Smooth muscle cell (in vitro differentiated cells): ENCODE measurements at regions not wholly inside any gene's neighbourhood (a gene's known extent, or its start where the extent isn't known, plus 50 kb on each side); places are given as distances from the start of the nearest gene placed in this dataset.
A peak's percentile ranks its signal among the peaks of the same experiment; 100 is the strongest.
"Not testable (repeated sequence)": the region's sequence is repeated elsewhere in the genome, so short reads cannot be mapped to it uniquely, and the experiment has no call there.

Experiments
- DNase-seq: peaks from one replicate; lab custom pipeline; 2025; ENCODE audit not compliant: unreplicated experiment; lab: John Stamatoyannopoulos, UW
- H2AFZ ChIP-seq: fragments of 200-600 bp; sonication (generic); 2 replicates; pipeline ENCODE4 v1.6.0; 2016; ENCODE audit warnings: antibody characterized with exemption, low read depth, mild to moderate bottlenecking
- H3F3A ChIP-seq: fragments of 200-600 bp; sonication (generic); 2 replicates; pipeline ENCODE4 v1.6.0; 2017; ENCODE audit warnings: antibody characterized with exemption, low read depth
- H3K27ac ChIP-seq: fragments of 200-600 bp; sonication (generic); 2 replicates; pipeline ENCODE4 v1.5.1; 2016; ENCODE audit warnings: low read depth, mild to moderate bottlenecking
- H3K27me3 ChIP-seq: fragments of 200-600 bp; sonication (generic); 2 replicates; pipeline ENCODE4 v1.6.1; 2016; ENCODE audit warnings: low read depth, mild to moderate bottlenecking
- H3K36me3 ChIP-seq: fragments of 200-600 bp; sonication (generic); 2 replicates; pipeline ENCODE4 v1.5.1; 2016; ENCODE audit warnings: low read depth
- H3K4me1 ChIP-seq: fragments of 200-600 bp; sonication (generic); 2 replicates; pipeline ENCODE4 v1.5.1; 2016; ENCODE audit warnings: low read depth
- H3K4me2 ChIP-seq: fragments of 200-600 bp; sonication (generic); 2 replicates; pipeline ENCODE4 v1.6.0; 2016; ENCODE audit warnings: mild to moderate bottlenecking
- H3K4me3 ChIP-seq: fragments of 200-600 bp; sonication (generic); 2 replicates; pipeline ENCODE4 v1.5.1; 2016; ENCODE audit warnings: mild to moderate bottlenecking
- H3K79me2 ChIP-seq: fragments of 200-600 bp; sonication (generic); 2 replicates; pipeline ENCODE4 v1.6.0; 2016; ENCODE audit warnings: low read depth, mild to moderate bottlenecking
- H3K9ac ChIP-seq: fragments of 200-600 bp; sonication (generic); 2 replicates; pipeline ENCODE4 v1.6.0; 2016; ENCODE audit warnings: low read depth
- H3K9me3 ChIP-seq: fragments of 200-600 bp; sonication (generic); replicated peaks from 2 replicates; pipeline ENCODE4 v1.5.1; 2016; ENCODE audit warnings: low read depth
- H4K20me1 ChIP-seq: fragments of 200-600 bp; sonication (generic); 2 replicates; pipeline ENCODE4 v1.6.0; 2016; ENCODE audit warnings: low read depth
- WGBS: methylation state at CpG from one replicate; pipeline ENCODE4 v1.1.7; 2016; ENCODE audit warnings: low lambda C conversion rate; 5-methylcytosine and 5-hydroxymethylcytosine counted together
- TF ChIP-seq, protein P1 (sequence below): fragments of 200-600 bp; sonication (generic); IDR thresholded peaks from 2 replicates; pipeline ENCODE4 v1.5.1; 2017; ENCODE audit warnings: borderline replicate concordance, mild to moderate bottlenecking, antibody characterized with exemption; ENCODE audit not compliant: insufficient read depth, poor library complexity, severe bottlenecking

DNA sequence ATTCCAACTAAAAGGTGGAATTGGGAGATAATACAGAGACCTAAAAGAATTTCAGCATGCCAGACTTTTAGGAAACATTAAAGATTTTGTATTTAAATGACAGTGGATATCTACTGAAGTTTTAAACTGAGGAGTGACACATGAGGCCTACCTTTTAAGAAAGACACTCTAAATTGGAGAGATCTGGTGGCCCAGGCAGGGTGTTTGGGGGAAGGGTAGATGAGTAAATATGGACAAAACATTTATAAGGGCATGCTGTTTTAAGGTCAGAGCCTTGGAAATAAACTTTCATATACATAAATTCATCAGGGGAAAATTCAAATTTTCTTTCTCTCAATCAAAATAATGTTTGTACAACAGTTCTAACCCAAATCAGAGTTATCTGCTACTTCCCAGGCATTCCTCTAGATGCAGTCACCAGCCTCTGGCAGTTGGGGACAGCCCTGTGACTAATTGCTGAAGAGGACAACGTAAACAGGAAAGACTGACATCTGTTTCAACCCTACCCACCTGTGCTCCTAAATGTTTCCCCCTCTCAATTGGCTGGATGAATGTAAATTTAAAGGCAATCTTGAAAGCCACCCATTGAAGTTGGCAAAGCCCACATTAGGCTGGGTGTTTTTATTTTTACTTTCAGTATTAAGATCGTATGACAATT lies 1646.9 kb upstream of the ADGRL3 start:
- H3K9ac ChIP-seq, result no peak overlapping the region
- no peak for DNase-seq

DNA sequence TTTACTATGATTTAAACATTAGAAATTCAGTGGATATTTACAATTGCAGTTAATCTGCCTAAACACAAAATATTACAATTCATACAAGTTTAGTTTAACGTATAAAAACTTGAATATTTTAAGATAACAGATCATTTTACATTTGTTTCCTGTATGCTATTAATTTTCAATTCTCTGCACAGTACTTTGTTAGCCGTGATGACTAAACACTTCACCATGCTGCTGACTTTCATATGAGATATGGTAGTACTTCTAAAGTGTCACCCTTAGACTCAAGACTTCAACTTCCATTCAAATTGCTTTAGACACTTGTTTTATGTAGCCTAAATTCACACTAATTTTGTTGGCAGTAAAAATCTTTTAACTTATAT lies 1646.4 kb upstream of the ADGRL3 start:
- Histone ChIP-seq H3K4me1 (peaks cover 3% of the 10 kb centered on the region), H3K9me3 (no peaks in the 10 kb centered on the region), H3K4me3 (peak overlapping the region; percentile 26), H2AFZ (no peak overlapping the region), H3K36me3 (no peaks in the 10 kb centered on the region), H3K27me3 (no peaks in the 10 kb centered on the region), H3K79me2 (no peaks in the 10 kb centered on the region), H4K20me1 (no peaks in the 10 kb centered on the region), H3K27ac (peak overlapping the region; percentile 71), H3F3A (no peaks in the 10 kb centered on the region), H3K9ac (no peak overlapping the region), H3K4me2 (peak overlapping the region; percentile 78)
- TF ChIP-seq, protein P1, sequence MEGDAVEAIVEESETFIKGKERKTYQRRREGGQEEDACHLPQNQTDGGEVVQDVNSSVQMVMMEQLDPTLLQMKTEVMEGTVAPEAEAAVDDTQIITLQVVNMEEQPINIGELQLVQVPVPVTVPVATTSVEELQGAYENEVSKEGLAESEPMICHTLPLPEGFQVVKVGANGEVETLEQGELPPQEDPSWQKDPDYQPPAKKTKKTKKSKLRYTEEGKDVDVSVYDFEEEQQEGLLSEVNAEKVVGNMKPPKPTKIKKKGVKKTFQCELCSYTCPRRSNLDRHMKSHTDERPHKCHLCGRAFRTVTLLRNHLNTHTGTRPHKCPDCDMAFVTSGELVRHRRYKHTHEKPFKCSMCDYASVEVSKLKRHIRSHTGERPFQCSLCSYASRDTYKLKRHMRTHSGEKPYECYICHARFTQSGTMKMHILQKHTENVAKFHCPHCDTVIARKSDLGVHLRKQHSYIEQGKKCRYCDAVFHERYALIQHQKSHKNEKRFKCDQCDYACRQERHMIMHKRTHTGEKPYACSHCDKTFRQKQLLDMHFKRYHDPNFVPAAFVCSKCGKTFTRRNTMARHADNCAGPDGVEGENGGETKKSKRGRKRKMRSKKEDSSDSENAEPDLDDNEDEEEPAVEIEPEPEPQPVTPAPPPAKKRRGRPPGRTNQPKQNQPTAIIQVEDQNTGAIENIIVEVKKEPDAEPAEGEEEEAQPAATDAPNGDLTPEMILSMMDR, result no peak
- 43% methylated on average over 2 of the region's 2 CpGs for WGBS
- no peak for DNase-seq

More for the DNA sequence above, 1646.9 kb upstream of the ADGRL3 start:
- Histone ChIP-seq H3K27ac (peak overlapping the region; percentile 71), H3K27me3 (no peaks in the 10 kb centered on the region), H3K4me1 (peaks cover 3% of the 10 kb centered on the region), H3K4me3 (peak overlapping the region; percentile 26), H3K36me3 (no peaks in the 10 kb centered on the region), H3K79me2 (no peaks in the 10 kb centered on the region), H2AFZ (peak overlapping the region; percentile 4), H4K20me1 (no peaks in the 10 kb centered on the region), H3K9me3 (no peaks in the 10 kb centered on the region), H3K4me2 (peak overlapping the region; percentile 78), H3F3A (no peaks in the 10 kb centered on the region)
- WGBS, result 38% methylated on average over 2 of the region's 2 CpGs
- TF ChIP-seq, protein P1, result no peak

DNA sequence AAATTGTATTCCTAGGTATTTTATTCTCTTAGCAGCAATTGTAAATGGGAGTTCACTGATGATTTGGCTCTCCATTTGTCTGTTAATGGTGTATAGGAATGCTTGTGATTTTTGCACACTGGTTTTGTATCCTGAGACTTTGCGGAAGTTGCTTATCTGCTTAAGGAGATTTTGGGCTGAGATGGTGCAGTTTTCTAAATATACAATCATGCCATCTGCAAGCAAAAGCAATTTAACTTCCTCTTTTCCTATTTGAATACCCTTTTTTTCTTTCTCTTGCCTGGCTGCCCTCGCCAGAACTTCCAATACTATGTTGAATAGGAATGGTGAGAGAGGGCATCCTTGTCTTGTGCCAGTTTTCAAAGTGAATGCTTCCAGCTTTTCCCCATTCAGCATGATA lies 1643.9 kb upstream of the ADGRL3 start:
- WGBS, result 91% methylated on average over 2 of the region's 2 CpGs
- DNase-seq, H4K20me1 ChIP-seq, H3K9ac ChIP-seq, H3K27me3 ChIP-seq, H3K27ac ChIP-seq, H3K4me2 ChIP-seq, H3K36me3 ChIP-seq, H2AFZ ChIP-seq, H3K9me3 ChIP-seq, H3K4me3 ChIP-seq, H3K79me2 ChIP-seq, H3F3A ChIP-seq, H3K4me1 ChIP-seq: not testable (repeated sequence)

DNA sequence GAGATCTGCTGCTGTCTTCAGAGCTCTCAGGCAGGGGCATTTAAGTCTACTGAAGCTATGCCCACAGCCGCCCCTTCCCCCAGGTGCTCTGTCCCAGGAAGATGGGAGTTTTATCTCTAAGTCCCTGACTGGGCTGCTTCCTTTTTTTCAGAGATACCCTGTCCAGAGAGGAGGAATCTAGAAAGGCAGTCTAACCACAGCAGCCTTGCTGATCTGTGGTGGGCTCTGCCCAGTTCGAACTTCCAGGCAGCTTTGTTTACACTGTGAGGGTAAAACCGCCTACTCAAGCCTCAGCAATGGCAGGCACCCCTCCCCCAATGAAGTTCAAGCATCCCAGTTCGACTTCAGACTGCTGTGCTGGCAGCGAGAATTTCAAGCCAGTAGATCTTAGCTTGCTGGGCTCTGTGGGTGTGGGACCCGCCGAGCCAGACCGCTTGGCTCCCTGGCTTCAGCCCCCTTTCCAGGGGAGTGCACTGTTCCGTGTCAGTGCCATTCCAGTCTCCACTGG lies 1639.9 kb upstream of the ADGRL3 start:
- peak overlapping the region; percentile 19 for H3K4me2 ChIP-seq
- H3K27me3 ChIP-seq, H3K27ac ChIP-seq, H3K9me3 ChIP-seq, H4K20me1 ChIP-seq, H3K9ac ChIP-seq, H3K36me3 ChIP-seq, H3K4me3 ChIP-seq, H2AFZ ChIP-seq, H3K4me1 ChIP-seq, H3F3A ChIP-seq, H3K79me2 ChIP-seq, DNase-seq: not testable (repeated sequence)
- WGBS, result 39% methylated on average over 9 of the region's 9 CpGs

DNA sequence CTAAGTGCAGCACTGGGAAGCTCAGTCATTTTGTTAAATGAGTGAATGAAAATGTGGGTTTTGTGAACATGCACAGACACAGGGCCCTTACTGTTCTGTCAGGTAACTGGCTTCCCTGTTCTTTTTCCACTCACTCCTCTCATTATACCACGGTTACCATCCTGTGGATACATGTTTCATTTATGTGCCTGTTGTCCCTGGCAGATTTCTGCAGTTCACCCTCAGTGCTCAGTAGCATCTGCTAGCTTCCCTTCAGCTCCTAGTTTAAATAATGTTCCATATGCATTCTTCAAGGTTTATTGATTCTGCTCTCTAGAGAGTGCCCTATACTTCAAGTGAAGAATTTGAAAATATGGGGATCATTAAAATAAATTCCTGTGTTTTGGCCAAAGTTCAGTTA lies 1634.3 kb upstream of the ADGRL3 start:
- Histone ChIP-seq H3K4me2 (no peak overlapping the region), H3K27ac (no peak overlapping the region), H3K4me3 (no peak overlapping the region), H3K9ac (no peak overlapping the region), H2AFZ (no peak overlapping the region), H3F3A (no peaks in the 10 kb centered on the region), H3K36me3 (no peaks in the 10 kb centered on the region), H3K27me3 (no peaks in the 10 kb centered on the region), H3K9me3 (no peaks in the 10 kb centered on the region), H3K4me1 (no peaks in the 10 kb centered on the region), H3K79me2 (no peaks in the 10 kb centered on the region), H4K20me1 (no peaks in the 10 kb centered on the region)
- WGBS, result 88% methylated on average over 1 of the region's 1 CpG
- TF ChIP-seq, protein P1, result no peak
- no peak for DNase-seq
